ENCODE measurements at regions not wholly inside any gene's neighbourhood (a gene's known extent, or its start where the extent isn't known, plus 50 kb on each side); places are given as distances from the start of the nearest gene placed in this dataset.

DNA sequence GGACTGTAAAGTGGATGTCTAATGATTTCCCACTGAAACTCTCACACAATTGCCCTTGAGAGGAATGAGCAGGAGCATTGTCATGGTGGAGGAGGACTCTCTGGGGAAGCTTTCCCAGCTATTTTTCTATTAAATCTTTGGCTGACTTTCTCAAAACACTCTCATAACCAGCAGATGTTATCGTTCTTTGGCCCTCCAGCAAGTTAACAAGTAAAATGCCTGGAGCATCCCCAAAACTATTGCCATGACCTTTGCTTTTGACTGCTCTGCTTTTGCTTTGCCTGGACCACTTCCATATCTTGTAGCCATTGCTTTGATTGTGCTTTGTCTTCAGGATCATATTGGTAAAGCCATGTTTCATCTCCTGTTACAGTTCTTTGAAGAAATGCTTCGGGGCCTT, 120.2 kb upstream of the PDE5A start:
- no peak for TF ChIP-seq POLR2A (IDR thresholded peaks at IDR 0.05)
- TF ChIP-seq, protein P1, sequence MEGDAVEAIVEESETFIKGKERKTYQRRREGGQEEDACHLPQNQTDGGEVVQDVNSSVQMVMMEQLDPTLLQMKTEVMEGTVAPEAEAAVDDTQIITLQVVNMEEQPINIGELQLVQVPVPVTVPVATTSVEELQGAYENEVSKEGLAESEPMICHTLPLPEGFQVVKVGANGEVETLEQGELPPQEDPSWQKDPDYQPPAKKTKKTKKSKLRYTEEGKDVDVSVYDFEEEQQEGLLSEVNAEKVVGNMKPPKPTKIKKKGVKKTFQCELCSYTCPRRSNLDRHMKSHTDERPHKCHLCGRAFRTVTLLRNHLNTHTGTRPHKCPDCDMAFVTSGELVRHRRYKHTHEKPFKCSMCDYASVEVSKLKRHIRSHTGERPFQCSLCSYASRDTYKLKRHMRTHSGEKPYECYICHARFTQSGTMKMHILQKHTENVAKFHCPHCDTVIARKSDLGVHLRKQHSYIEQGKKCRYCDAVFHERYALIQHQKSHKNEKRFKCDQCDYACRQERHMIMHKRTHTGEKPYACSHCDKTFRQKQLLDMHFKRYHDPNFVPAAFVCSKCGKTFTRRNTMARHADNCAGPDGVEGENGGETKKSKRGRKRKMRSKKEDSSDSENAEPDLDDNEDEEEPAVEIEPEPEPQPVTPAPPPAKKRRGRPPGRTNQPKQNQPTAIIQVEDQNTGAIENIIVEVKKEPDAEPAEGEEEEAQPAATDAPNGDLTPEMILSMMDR (IDR thresholded peaks at IDR 0.05 in 4 of 5, conservative IDR thresholded peaks at IDR 0.05 in 1 of 5), result no peak
